HFF-Myc (cell line): ENCODE measurements at regions not wholly inside any gene's neighbourhood (a gene's known extent, or its start where the extent isn't known, plus 50 kb on each side); places are given as distances from the start of the nearest gene placed in this dataset.

Experiments used
- DNase-seq: peaks from one replicate; pipeline ENCODE4 v3.0.0-alpha.2; 2011; ENCODE audit warnings: low read depth; ENCODE audit errors: extremely low read depth
- H3K4me3 ChIP-seq: replicated peaks from 2 replicates; pipeline ENCODE4 v1.5.1; 2011; ENCODE audit warnings: low read depth, mild to moderate bottlenecking, control low read depth, low read length
- CTCF ChIP-seq: IDR thresholded peaks from 2 replicates; pipeline ENCODE4 v1.5.1; 2012; ENCODE audit warnings: mild to moderate bottlenecking, low read depth, low read length, control low read depth; ENCODE audit errors: missing control alignments

- no peak for TF ChIP-seq CTCF
- no peak for DNase-seq
- no peak overlapping the region for H3K4me3 ChIP-seq
Measured at GRCh38 chr3:118765636-118766305, 268.9 kb downstream of the IGSF11 start.

- H3K4me3 ChIP-seq = no peak overlapping the region
- no peak for DNase-seq
- TF ChIP-seq CTCF = no peak
Measured at GRCh38 chr3:118766306-118766669, 268.4 kb downstream of the IGSF11 start.

- DNase-seq = no peak
- no peak overlapping the region for H3K4me3 ChIP-seq
- no peak for TF ChIP-seq CTCF
Measured at GRCh38 chr3:118772036-118772435, 262.6 kb downstream of the IGSF11 start.

GRCh38 chr3:118772547-118773011 lies 262.1 kb downstream of the IGSF11 start:
- no peak overlapping the region for H3K4me3 ChIP-seq
- no peak for DNase-seq
- TF ChIP-seq CTCF = no peak

GRCh38 chr3:118775021-118775420 lies 259.6 kb downstream of the IGSF11 start:
- DNase-seq = no peak
- no peak overlapping the region for H3K4me3 ChIP-seq
- TF ChIP-seq CTCF = no peak

GRCh38 chr3:118778201-118778600 lies 256.4 kb downstream of the IGSF11 start:
- H3K4me3 ChIP-seq = no peak overlapping the region
- no peak for TF ChIP-seq CTCF
- DNase-seq = no peak

- no peak for TF ChIP-seq CTCF
- DNase-seq = no peak
Measured at GRCh38 chr3:118781232-118781631, 253.4 kb downstream of the IGSF11 start.

More at GRCh38 chr3:118781232-118781631, 253.4 kb downstream of the IGSF11 start:
- H3K4me3 ChIP-seq = no peak overlapping the region
